Amniotic epithelial cell (primary cell): ENCODE measurements at regions not wholly inside any gene's neighbourhood (a gene's known extent, or its start where the extent isn't known, plus 50 kb on each side); places are given as distances from the start of the nearest gene placed in this dataset.
"Not testable (repeated sequence)": the region's sequence is repeated elsewhere in the genome, so short reads cannot be mapped to it uniquely, and the experiment has no call there.

Experiments
- DNase-seq: peaks from one replicate; pipeline ENCODE4 v3.0.0-alpha.2; 2010; ENCODE audit warnings: low read depth

GRCh38 chr2:7530001-7530400, 612.8 kb downstream of the RNF144A start:
- no peak for DNase-seq

- DNase-seq = no peak
Observed at GRCh38 chr2:7539077-7539476, 621.9 kb downstream of the RNF144A start.

GRCh38 chr2:7539760-7540159, 622.5 kb downstream of the RNF144A start:
- peak; percentile 4 for DNase-seq

- DNase-seq = no peak
Observed at GRCh38 chr2:7552825-7553570, 635.8 kb downstream of the RNF144A start.

GRCh38 chr2:7555260-7555659, 638.0 kb downstream of the RNF144A start:
- DNase-seq = no peak

GRCh38 chr2:7557376-7557775, 640.2 kb downstream of the RNF144A start:
- DNase-seq = no peak

- no peak for DNase-seq
Observed at GRCh38 chr2:7559791-7560190, 642.6 kb downstream of the RNF144A start.

GRCh38 chr2:7566382-7566881, 649.2 kb downstream of the RNF144A start:
- DNase-seq = no peak

GRCh38 chr2:7567116-7567515, 649.9 kb downstream of the RNF144A start:
- not testable (repeated sequence) for DNase-seq

- no peak for DNase-seq
Observed at GRCh38 chr2:7567646-7568045, 650.4 kb downstream of the RNF144A start.

GRCh38 chr2:7570247-7570646, 653.0 kb downstream of the RNF144A start:
- DNase-seq = no peak

GRCh38 chr2:7571701-7572100, 654.5 kb downstream of the RNF144A start:
- no peak for DNase-seq

GRCh38 chr2:7572450-7572849, 655.2 kb downstream of the RNF144A start:
- no peak for DNase-seq

- no peak for DNase-seq
Observed at GRCh38 chr2:7573166-7573825, 656.1 kb downstream of the RNF144A start.

- no peak for DNase-seq
Observed at GRCh38 chr2:7574385-7574784, 657.2 kb downstream of the RNF144A start.

GRCh38 chr2:7577769-7578168, 660.6 kb downstream of the RNF144A start:
- DNase-seq = no peak

- DNase-seq = no peak
Observed at GRCh38 chr2:7584017-7584416, 666.8 kb downstream of the RNF144A start.

- no peak for DNase-seq
Observed at GRCh38 chr2:7586898-7587297, 669.7 kb downstream of the RNF144A start.

- no peak for DNase-seq
Observed at GRCh38 chr2:7588295-7588694, 671.1 kb downstream of the RNF144A start.

GRCh38 chr2:7592618-7593140, 675.5 kb downstream of the RNF144A start:
- DNase-seq = no peak

- DNase-seq = no peak
Observed at GRCh38 chr2:7593360-7593759, 676.1 kb downstream of the RNF144A start.

GRCh38 chr2:7594211-7594610, 677.0 kb downstream of the RNF144A start:
- DNase-seq = no peak

- no peak for DNase-seq
Observed at GRCh38 chr2:7595206-7595605, 678.0 kb downstream of the RNF144A start.
